MM.1S (cell line): ENCODE measurements at regions not wholly inside any gene's neighbourhood (a gene's known extent, or its start where the extent isn't known, plus 50 kb on each side); places are given as distances from the start of the nearest gene placed in this dataset.

Experiments used
- DNase-seq: peaks from one replicate; pipeline ENCODE4 v3.0.0-alpha.2; 2015
- H2AFZ ChIP-seq: fragments of 300-600 bp; sonication (generic); 2 replicates; pipeline ENCODE4 v1.6.0; 2016; ENCODE audit warnings: antibody characterized with exemption, low read length
- H3F3A ChIP-seq: fragments of 300-600 bp; sonication (generic); 2 replicates; pipeline ENCODE4 v1.6.1; 2016; ENCODE audit warnings: mild to moderate bottlenecking, antibody characterized with exemption, low read length, moderate library complexity, mixed read lengths; ENCODE audit not compliant: insufficient read depth
- H3K27ac ChIP-seq: fragments of 300-600 bp; sonication (generic); 2 replicates; pipeline ENCODE4 v1.5.1; 2016; ENCODE audit warnings: mild to moderate bottlenecking, low read length
- H3K27me3 ChIP-seq: fragments of 300-600 bp; sonication (generic); replicated peaks from 2 replicates; pipeline ENCODE4 v1.6.0; 2016; ENCODE audit warnings: low read length; ENCODE audit not compliant: insufficient read depth
- H3K36me3 ChIP-seq: fragments of 300-600 bp; sonication (generic); replicated peaks from 2 replicates; pipeline ENCODE4 v1.6.1; 2016; ENCODE audit warnings: mild to moderate bottlenecking, low read length, mixed read lengths; ENCODE audit not compliant: insufficient read depth
- H3K4me1 ChIP-seq: fragments of 300-600 bp; sonication (generic); 2 replicates; pipeline ENCODE4 v1.6.1; 2016; ENCODE audit warnings: low read length, mixed read lengths
- H3K4me2 ChIP-seq: fragments of 300-600 bp; sonication (generic); 2 replicates; pipeline ENCODE4 v1.6.0; 2016; ENCODE audit warnings: low read depth, low read length
- H3K4me3 ChIP-seq: fragments of 300-600 bp; sonication (generic); 2 replicates; pipeline ENCODE4 v1.5.1; 2016; ENCODE audit warnings: low read length, mixed read lengths
- H3K79me2 ChIP-seq: fragments of 300-600 bp; sonication (generic); 2 replicates; pipeline ENCODE4 v1.6.1; 2016; ENCODE audit warnings: mixed run types, low read length, mixed read lengths
- H3K9ac ChIP-seq: fragments of 300-600 bp; sonication (generic); 2 replicates; pipeline ENCODE4 v1.6.1; 2016; ENCODE audit warnings: low read length, mixed read lengths
- H3K9me2 ChIP-seq: fragments of 300-600 bp; sonication (generic); replicated peaks from 2 replicates; pipeline ENCODE4 v1.6.1; 2016; ENCODE audit warnings: mild to moderate bottlenecking, low read length, mixed read lengths; ENCODE audit not compliant: insufficient read depth
- H3K9me3 ChIP-seq: fragments of 300-600 bp; sonication (generic); replicated peaks from 2 replicates; pipeline ENCODE4 v1.6.1; 2016; ENCODE audit warnings: mild to moderate bottlenecking, low read length, mixed read lengths; ENCODE audit not compliant: insufficient read depth
- H4K20me1 ChIP-seq: fragments of 300-600 bp; sonication (generic); 2 replicates; pipeline ENCODE4 v1.6.1; 2016; ENCODE audit warnings: mild to moderate bottlenecking, low read length, moderate library complexity, mixed read lengths; ENCODE audit not compliant: insufficient read depth
- EZH2 ChIP-seq: fragments of 300-600 bp; sonication (generic); optimal IDR thresholded peaks from 2 replicates; pipeline ENCODE3; 2017; ENCODE audit warnings: low read depth, mild to moderate bottlenecking, antibody characterized with exemption, low read length, mixed read lengths
- EZH2phosphoT487 ChIP-seq: fragments of 300-600 bp; sonication (generic); IDR thresholded peaks from 2 replicates; pipeline ENCODE4 v1.6.1; 2018; ENCODE audit warnings: antibody characterized with exemption, low read length
- TF ChIP-seq, protein P1 (sequence below): fragments of 300-600 bp; sonication (generic); IDR thresholded peaks from 2 replicates; pipeline ENCODE4 v1.5.1; 2016; ENCODE audit warnings: antibody characterized with exemption, low read length, mixed read lengths

- Histone ChIP-seq H3K79me2 (no peaks in the 10 kb centered on the region), H3K4me1 (peaks cover 27% of the 10 kb centered on the region), H3K9me3 (no peaks in the 10 kb centered on the region), H3K9me2 (no peaks in the 10 kb centered on the region), H3F3A (no peaks in the 10 kb centered on the region), H4K20me1 (no peaks in the 10 kb centered on the region), H3K4me2 (no peak overlapping the region), H3K36me3 (no peaks in the 10 kb centered on the region), H3K9ac (no peak overlapping the region), H3K27me3 (no peaks in the 10 kb centered on the region), H2AFZ (no peak overlapping the region), H3K27ac (no peak overlapping the region), H3K4me3 (no peak overlapping the region)
- TF ChIP-seq EZH2phosphoT487 = no peak
- TF ChIP-seq, protein P1, sequence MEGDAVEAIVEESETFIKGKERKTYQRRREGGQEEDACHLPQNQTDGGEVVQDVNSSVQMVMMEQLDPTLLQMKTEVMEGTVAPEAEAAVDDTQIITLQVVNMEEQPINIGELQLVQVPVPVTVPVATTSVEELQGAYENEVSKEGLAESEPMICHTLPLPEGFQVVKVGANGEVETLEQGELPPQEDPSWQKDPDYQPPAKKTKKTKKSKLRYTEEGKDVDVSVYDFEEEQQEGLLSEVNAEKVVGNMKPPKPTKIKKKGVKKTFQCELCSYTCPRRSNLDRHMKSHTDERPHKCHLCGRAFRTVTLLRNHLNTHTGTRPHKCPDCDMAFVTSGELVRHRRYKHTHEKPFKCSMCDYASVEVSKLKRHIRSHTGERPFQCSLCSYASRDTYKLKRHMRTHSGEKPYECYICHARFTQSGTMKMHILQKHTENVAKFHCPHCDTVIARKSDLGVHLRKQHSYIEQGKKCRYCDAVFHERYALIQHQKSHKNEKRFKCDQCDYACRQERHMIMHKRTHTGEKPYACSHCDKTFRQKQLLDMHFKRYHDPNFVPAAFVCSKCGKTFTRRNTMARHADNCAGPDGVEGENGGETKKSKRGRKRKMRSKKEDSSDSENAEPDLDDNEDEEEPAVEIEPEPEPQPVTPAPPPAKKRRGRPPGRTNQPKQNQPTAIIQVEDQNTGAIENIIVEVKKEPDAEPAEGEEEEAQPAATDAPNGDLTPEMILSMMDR = no peak
- no peak for TF ChIP-seq EZH2
- no peak for DNase-seq
Measured at GRCh38 chr7:46209611-46210388, 288.7 kb upstream of the IGFBP3 start.

GRCh38 chr7:46208635-46209525 is 287.8 kb upstream of the IGFBP3 start:
- Histone ChIP-seq H3K4me3 (no peak overlapping the region), H2AFZ (no peak overlapping the region), H3K27me3 (no peaks in the 10 kb centered on the region), H3K9me2 (no peaks in the 10 kb centered on the region), H3K36me3 (no peaks in the 10 kb centered on the region), H3K79me2 (no peaks in the 10 kb centered on the region), H3F3A (no peaks in the 10 kb centered on the region), H3K4me1 (peaks cover 27% of the 10 kb centered on the region), H4K20me1 (no peaks in the 10 kb centered on the region), H3K4me2 (no peak overlapping the region), H3K27ac (no peak overlapping the region), H3K9ac (no peak overlapping the region), H3K9me3 (no peaks in the 10 kb centered on the region)
- DNase-seq = no peak
- no peak for TF ChIP-seq EZH2phosphoT487
- TF ChIP-seq EZH2 = no peak
- TF ChIP-seq, protein P1 = no peak

- Histone ChIP-seq H3K27me3 (no peaks in the 10 kb centered on the region), H3K36me3 (no peaks in the 10 kb centered on the region), H3K4me2 (peak overlapping the region; percentile 31), H2AFZ (no peak overlapping the region), H3K4me1 (peaks cover 27% of the 10 kb centered on the region), H4K20me1 (no peaks in the 10 kb centered on the region), H3K9ac (no peak overlapping the region), H3K4me3 (no peak overlapping the region), H3K79me2 (no peaks in the 10 kb centered on the region), H3F3A (no peaks in the 10 kb centered on the region), H3K9me3 (no peaks in the 10 kb centered on the region), H3K27ac (no peak overlapping the region; the same call in 1 of the 2 replicates), H3K9me2 (no peaks in the 10 kb centered on the region)
- TF ChIP-seq EZH2phosphoT487 (no peak), EZH2 (no peak)
- TF ChIP-seq, protein P1 = no peak
- DNase-seq = peak; percentile 87
Measured at GRCh38 chr7:46207931-46208634, 287.0 kb upstream of the IGFBP3 start.
